Mesothelial cell of epicardium (in vitro differentiated cells): ENCODE measurements at regions not wholly inside any gene's neighbourhood (a gene's known extent, or its start where the extent isn't known, plus 50 kb on each side); places are given as distances from the start of the nearest gene placed in this dataset.

ENCODE experiments used
- DNase-seq, 2 experiments: peaks; one replicate each; pipeline ENCODE4 v3.0.0; 2021; ENCODE audit warnings: low spot score in 2 of 2; ENCODE audit not compliant: unreplicated experiment in 2 of 2
- H3K27ac Mint-ChIP-seq: 2 replicates; pipeline ENCODE4 v1.8.0; 2021; ENCODE audit warnings: mixed read lengths
- H3K27me3 Mint-ChIP-seq: 2 replicates; pipeline ENCODE4 v1.8.0; 2021; ENCODE audit warnings: low read depth, mixed read lengths
- H3K36me3 Mint-ChIP-seq: 2 replicates; pipeline ENCODE4 v1.8.0; 2021; ENCODE audit warnings: mixed read lengths
- H3K4me1 Mint-ChIP-seq: 2 replicates; pipeline ENCODE4 v1.8.0; 2021; ENCODE audit warnings: mixed read lengths
- H3K4me3 Mint-ChIP-seq: 2 replicates; pipeline ENCODE4 v1.8.0; 2021; ENCODE audit warnings: mild to moderate bottlenecking, moderate library complexity, mixed read lengths
- H3K9me3 Mint-ChIP-seq: 2 replicates; pipeline ENCODE4 v1.8.0; 2021; ENCODE audit warnings: mixed read lengths
- CTCF ChIP-seq: fragments of 200-600 bp; sonication (generic); IDR thresholded peaks from one replicate; pipeline ENCODE4 v1.5.0; 2021; ENCODE audit warnings: antibody characterized with exemption; ENCODE audit not compliant: unreplicated experiment

- Mint-ChIP-seq H3K4me3 (no peak overlapping the region), H3K27me3 (peaks cover 2% of the 10 kb centered on the region), H3K27ac (no peak overlapping the region), H3K4me1 (peaks cover 8% of the 10 kb centered on the region), H3K36me3 (no peaks in the 10 kb centered on the region), H3K9me3 (peaks cover 9% of the 10 kb centered on the region)
- TF ChIP-seq CTCF = no peak
- no peak for DNase-seq
Observed at GRCh38 chr3:195007766-195008165, 263.2 kb downstream of the XXYLT1 start.

DNA sequence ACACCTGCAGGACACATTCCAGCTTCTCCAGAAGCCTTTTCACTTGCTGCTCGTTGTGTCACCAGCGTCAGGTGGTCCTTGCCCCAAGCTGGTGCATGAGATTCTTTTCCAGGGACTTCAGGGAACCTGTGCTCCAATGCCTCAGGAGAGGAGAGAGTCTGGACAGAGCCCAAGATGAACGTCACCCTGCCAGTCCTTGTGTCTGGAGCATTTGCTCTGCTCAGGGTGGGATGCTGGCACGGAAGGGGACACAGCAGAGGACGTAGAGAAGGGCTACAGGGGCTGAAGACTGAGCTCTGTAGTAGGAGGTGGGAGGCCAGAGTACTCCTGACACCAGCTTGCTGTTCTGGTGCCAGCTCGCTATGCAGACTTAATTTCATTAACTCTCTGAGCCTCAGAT, 262.1 kb downstream of the XXYLT1 start:
- H3K4me3 Mint-ChIP-seq = no peak overlapping the region
- no peaks in the 10 kb centered on the region for H3K36me3 Mint-ChIP-seq
- no peak for TF ChIP-seq CTCF

GRCh38 chr3:195009616-195010015, 261.3 kb downstream of the XXYLT1 start:
- Mint-ChIP-seq H3K27me3 (peaks cover 2% of the 10 kb centered on the region), H3K9me3 (peaks cover 9% of the 10 kb centered on the region), H3K27ac (no peak overlapping the region), H3K36me3 (no peaks in the 10 kb centered on the region), H3K4me1 (peaks cover 8% of the 10 kb centered on the region), H3K4me3 (no peak overlapping the region)
- no peak for TF ChIP-seq CTCF
- no peak for DNase-seq

More for the DNA sequence above, 262.1 kb downstream of the XXYLT1 start:
- H3K4me1 Mint-ChIP-seq = peaks cover 5% of the 10 kb centered on the region
- no peak overlapping the region for H3K27ac Mint-ChIP-seq
- peaks cover 9% of the 10 kb centered on the region for H3K9me3 Mint-ChIP-seq
- peaks cover 2% of the 10 kb centered on the region for H3K27me3 Mint-ChIP-seq
- no peak for DNase-seq

GRCh38 chr3:195010551-195011100, 260.3 kb downstream of the XXYLT1 start:
- no peak overlapping the region for H3K4me3 Mint-ChIP-seq
- no peak for TF ChIP-seq CTCF
- peaks cover 2% of the 10 kb centered on the region for H3K27me3 Mint-ChIP-seq
- H3K4me1 Mint-ChIP-seq = peaks cover 11% of the 10 kb centered on the region
- no peak for DNase-seq
- H3K36me3 Mint-ChIP-seq = no peaks in the 10 kb centered on the region
- H3K27ac Mint-ChIP-seq = no peak overlapping the region
- peaks cover 9% of the 10 kb centered on the region for H3K9me3 Mint-ChIP-seq

GRCh38 chr3:195011231-195011834, 259.6 kb downstream of the XXYLT1 start:
- H3K9me3 Mint-ChIP-seq = peaks cover 9% of the 10 kb centered on the region
- H3K27me3 Mint-ChIP-seq = peaks cover 2% of the 10 kb centered on the region
- TF ChIP-seq CTCF = no peak
- H3K4me1 Mint-ChIP-seq = peaks cover 11% of the 10 kb centered on the region
- no peak overlapping the region for H3K27ac Mint-ChIP-seq
- H3K4me3 Mint-ChIP-seq = no peak overlapping the region
- DNase-seq = no peak
- no peaks in the 10 kb centered on the region for H3K36me3 Mint-ChIP-seq
